Activated naive CD8-positive, alpha-beta T cell treated with anti-CD3 and anti-CD28 coated beads, Interleukin-2, amount 50 U/mL, for 16 hours (primary cell): ENCODE measurements at regions not wholly inside any gene's neighbourhood (a gene's known extent, or its start where the extent isn't known, plus 50 kb on each side); places are given as distances from the start of the nearest gene placed in this dataset.

Experiments used
- DNase-seq: peaks from one replicate; pipeline ENCODE4 v3.0.0-alpha.2; 2020; ENCODE audit warnings: low read depth, low spot score

GRCh38 chr13:84208246-84208910 lies 326.1 kb upstream of the SLITRK1 start:
- no peak for DNase-seq

- DNase-seq, result no peak
These were observed 325.2 kb upstream of the SLITRK1 start for GRCh38 chr13:84207509-84207908.

- DNase-seq, result no peak
These were observed 318.7 kb upstream of the SLITRK1 start for GRCh38 chr13:84200971-84201370.

GRCh38 chr13:84192125-84192524 lies 309.9 kb upstream of the SLITRK1 start:
- no peak for DNase-seq

- no peak for DNase-seq
These were observed 308.9 kb upstream of the SLITRK1 start for GRCh38 chr13:84191139-84191538.

- DNase-seq, result no peak
These were observed 305.4 kb upstream of the SLITRK1 start for GRCh38 chr13:84187626-84188025.

- no peak for DNase-seq
These were observed 257.4 kb upstream of the SLITRK1 start for GRCh38 chr13:84139561-84140158.

GRCh38 chr13:84137292-84137691 lies 255.0 kb upstream of the SLITRK1 start:
- DNase-seq, result peak; percentile 9

GRCh38 chr13:84136582-84136981 lies 254.3 kb upstream of the SLITRK1 start:
- no peak for DNase-seq

- no peak for DNase-seq
These were observed 250.2 kb upstream of the SLITRK1 start for GRCh38 chr13:84132491-84132890.

- DNase-seq, result no peak
These were observed 249.0 kb upstream of the SLITRK1 start for GRCh38 chr13:84131249-84131648.

GRCh38 chr13:84130495-84131114 lies 248.3 kb upstream of the SLITRK1 start:
- no peak for DNase-seq

- no peak for DNase-seq
These were observed 247.7 kb upstream of the SLITRK1 start for GRCh38 chr13:84129966-84130365.

GRCh38 chr13:84127597-84128128 lies 245.4 kb upstream of the SLITRK1 start:
- no peak for DNase-seq

GRCh38 chr13:84126671-84127171 lies 244.4 kb upstream of the SLITRK1 start:
- no peak for DNase-seq

GRCh38 chr13:84121456-84121855 lies 239.2 kb upstream of the SLITRK1 start:
- no peak for DNase-seq

GRCh38 chr13:84118839-84119409 lies 236.7 kb upstream of the SLITRK1 start:
- DNase-seq, result no peak

- no peak for DNase-seq
These were observed 216.0 kb upstream of the SLITRK1 start for GRCh38 chr13:84098273-84098672.

- DNase-seq, result no peak
These were observed 214.9 kb upstream of the SLITRK1 start for GRCh38 chr13:84097148-84097547.

- DNase-seq, result no peak
These were observed 213.9 kb upstream of the SLITRK1 start for GRCh38 chr13:84096216-84096615.

- no peak for DNase-seq
These were observed 206.7 kb upstream of the SLITRK1 start for GRCh38 chr13:84088996-84089395.

GRCh38 chr13:84086847-84087162 lies 204.5 kb upstream of the SLITRK1 start:
- DNase-seq, result no peak
